Stimulated activated CD4-positive, alpha-beta T cell treated with anti-CD3 and anti-CD28 coated beads, Interleukin-1b, Interleukin-23, amount 100 ng/mL, for 48 hours (primary cell): ENCODE measurements at regions not wholly inside any gene's neighbourhood (a gene's known extent, or its start where the extent isn't known, plus 50 kb on each side); places are given as distances from the start of the nearest gene placed in this dataset.
A peak's percentile ranks its signal among the peaks of the same experiment; 100 is the strongest.
"Not testable (repeated sequence)": the region's sequence is repeated elsewhere in the genome, so short reads cannot be mapped to it uniquely, and the experiment has no call there.

Experiments used
- DNase-seq: peaks from one replicate; pipeline ENCODE4 v3.0.0-alpha.2; 2020

DNA sequence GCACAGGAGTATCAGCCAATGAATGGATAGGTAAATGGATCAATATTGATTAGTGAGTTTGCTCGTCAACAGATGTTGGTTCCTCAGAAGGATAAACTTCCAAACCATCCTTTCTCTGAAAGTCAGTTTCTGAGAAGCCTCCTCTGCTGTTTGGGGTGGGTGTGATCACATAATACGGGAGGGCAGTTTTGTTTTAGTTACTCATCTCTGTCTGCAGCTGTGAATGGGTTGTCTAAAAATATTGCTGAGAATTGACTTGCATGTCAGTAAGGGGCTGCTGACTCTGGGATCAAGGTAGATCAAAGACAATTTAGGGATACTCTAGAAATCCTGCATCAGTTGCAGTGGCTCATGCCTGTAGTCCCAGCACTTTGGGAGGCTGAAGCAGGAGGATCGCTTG, 390.8 kb upstream of the AMELY start:
- DNase-seq, result no peak

- DNase-seq, result no peak
These were observed 388.4 kb upstream of the AMELY start for GRCh38 chrY:7299960-7300359.

DNA sequence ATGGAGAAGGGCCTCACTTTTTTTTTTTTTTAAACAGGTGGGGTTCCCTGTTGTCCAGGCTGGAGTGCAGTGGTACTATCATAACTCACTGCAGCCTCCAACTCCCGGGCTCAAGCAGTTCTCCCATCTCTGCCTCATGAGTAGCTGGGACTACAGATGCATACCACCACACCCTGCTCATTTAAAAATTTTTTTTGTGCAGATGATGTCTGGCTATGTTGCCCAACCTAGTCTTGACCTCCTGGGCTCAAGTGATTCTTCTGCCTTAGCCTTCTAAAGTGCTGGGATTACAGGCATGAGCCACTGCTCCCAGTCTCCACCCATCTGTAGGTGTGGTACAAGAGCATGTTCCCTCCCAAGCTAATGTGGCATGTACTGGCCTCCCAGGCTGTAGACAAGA, 380.6 kb upstream of the AMELY start:
- no peak for DNase-seq

DNA sequence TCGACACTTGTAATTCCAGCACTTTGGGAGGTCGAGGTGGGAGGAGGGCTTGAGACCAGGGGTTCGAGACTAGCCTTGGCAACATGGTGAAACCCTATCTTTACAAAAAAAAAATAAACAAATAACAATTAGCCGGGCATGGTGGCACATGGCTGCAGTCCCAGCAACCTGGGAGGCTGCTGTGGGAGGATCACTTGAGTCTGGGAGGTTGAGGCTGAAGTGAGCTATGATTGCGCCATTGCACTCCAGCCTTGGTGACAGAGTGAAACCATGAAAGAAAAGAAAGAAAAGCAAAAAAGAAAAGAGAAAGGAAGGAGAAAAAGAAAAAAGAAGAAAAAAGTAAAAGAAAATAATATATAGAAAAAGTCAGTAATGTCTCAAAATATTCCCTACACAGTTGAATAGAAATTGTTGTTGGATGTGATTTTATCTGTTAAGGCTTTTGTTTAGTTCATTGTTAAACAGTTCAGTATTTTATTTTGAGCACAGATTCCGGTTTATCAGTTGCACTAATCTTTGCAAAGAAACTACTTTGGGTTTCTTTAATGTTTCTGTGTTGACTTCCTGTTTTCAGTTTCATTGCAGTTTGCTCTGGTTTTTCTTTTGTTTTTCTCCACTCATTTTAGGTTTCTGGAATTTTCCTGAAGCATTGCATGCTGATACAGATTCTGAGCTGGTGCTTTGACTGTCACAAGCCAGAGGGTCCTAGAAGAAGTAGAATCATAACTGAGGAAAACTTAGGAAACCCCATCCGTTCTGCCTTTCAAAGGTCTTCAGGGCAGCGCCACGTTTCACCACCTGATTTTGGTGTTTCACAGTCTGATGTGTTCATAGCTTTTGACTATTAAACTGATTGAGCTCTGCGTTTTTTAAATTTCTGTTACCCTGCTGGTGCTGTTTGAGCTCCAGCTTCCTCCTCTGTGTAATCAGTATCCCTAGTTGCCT, 378.6 kb upstream of the AMELY start:
- DNase-seq, result no peak

DNA sequence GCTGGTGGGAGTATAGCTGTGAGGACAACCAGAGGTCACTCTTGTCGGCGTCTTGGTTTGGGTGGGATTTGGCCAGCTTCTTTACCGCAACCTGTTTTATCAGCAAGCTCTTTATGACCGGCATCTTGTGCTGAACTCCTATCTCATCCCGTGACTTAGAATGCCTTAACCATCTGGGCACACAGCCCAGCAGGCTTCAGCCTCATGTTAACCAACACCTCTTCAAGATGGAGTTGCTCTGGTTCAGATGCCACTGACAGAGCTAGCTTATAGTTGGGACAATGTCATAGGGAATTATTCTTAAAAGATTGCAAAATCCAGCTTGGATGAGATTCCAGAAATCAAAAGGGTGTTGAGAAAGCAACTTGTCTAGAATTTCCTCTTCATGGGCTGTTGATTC, 377.1 kb upstream of the AMELY start:
- DNase-seq, result no peak

- DNase-seq, result not testable (repeated sequence)
These were observed 376.4 kb upstream of the AMELY start for GRCh38 chrY:7287963-7288362.

DNA sequence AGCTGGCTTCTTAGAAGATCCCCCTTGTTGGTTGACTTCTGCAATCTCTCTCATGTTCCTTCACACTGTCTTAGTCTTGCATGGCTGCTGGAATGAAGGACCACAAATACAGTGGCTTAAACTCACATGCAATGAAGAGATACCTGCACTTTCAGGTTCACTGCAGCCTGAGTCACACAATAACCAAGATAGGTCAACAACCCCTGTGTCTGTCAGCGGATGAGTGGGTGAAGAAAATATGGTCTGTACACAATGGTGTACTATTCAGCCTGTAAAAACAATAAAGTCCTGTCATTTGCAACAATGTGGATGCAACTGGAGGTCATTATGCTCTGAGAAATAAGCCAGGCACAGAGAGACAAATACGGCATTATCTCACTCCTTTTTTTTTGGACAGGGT, 373.8 kb upstream of the AMELY start:
- no peak for DNase-seq

GRCh38 chrY:7283001-7283400, 371.4 kb upstream of the AMELY start:
- DNase-seq, result no peak

DNA sequence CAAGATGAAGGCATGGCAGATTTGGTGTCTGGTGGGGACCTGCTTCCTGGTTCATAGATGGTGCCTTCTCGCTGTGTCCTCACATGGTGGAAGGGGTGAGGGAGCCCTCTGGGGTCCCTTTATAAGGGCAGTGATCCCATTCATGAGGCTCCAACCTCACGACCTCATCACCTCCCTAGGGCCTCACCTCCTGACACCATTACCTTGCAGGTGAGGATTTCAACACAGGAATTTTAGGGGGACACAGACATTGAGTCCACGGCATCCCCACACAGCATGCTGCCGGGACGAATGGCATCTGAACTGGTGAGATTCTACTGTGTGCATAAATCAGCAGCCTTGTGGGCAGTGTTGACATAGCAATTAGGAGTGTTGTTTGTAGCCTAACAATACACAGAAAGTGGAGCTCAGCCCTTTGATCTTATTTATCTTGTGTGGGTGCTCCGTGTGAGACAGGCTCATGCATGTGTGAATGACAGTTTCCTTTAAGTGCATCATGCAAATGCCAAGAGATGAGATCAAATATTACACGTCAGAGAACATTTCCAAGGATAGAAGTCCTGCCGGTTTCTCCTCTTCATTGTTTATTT, 368.7 kb upstream of the AMELY start:
- DNase-seq, result not testable (repeated sequence)

DNA sequence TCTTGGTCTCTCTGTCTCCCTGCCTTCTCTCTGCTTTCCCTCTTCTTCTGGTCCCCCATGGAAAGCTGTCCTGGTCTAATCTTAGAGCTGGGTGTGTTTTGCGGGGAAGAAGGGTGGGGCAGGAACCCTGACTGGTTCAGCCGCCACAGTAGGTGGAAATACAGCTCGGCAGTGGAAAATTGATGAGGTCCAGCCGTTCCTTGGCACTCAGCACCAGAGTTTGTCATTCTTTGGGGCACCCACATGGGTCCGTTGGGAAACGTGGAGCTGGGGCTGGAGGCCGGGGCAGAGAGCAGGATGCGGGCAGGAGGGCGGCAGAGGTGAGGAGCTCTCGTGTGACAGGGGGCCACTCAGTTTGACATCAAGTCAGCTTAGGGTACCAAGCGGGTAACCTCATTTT, 364.2 kb upstream of the AMELY start:
- no peak for DNase-seq

- no peak for DNase-seq
These were observed 363.5 kb upstream of the AMELY start for GRCh38 chrY:7275014-7275413.

DNA sequence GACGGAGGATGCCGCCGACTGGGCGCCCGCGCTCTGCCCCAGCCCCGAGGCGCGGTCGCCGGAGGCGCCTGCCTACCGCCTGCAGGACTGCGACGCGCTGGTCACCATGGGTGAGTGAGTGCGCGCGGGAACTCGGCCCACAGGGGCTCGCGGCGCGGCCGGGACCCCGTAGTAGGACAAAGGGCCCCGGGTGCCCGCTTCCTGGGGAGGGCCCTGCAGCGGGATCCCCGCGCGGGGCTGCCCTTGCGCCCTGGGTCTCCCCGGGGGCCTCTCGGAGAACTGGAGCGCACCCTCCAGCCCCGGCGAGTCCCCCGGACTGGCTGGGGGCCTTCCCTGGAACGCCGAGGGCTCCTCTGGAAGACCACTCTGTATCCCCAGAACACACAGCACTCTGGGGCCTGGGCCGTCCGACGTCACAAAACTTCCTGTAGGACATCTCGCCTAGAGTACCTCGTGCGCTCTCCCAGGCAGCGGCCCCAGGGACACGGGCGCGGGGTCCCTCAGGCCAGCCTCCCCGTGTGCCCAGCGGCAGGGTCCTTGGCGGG, 362.9 kb upstream of the AMELY start:
- no peak for DNase-seq

- DNase-seq, result peak; percentile 88
These were observed 362.1 kb upstream of the AMELY start for GRCh38 chrY:7273587-7274203.

DNA sequence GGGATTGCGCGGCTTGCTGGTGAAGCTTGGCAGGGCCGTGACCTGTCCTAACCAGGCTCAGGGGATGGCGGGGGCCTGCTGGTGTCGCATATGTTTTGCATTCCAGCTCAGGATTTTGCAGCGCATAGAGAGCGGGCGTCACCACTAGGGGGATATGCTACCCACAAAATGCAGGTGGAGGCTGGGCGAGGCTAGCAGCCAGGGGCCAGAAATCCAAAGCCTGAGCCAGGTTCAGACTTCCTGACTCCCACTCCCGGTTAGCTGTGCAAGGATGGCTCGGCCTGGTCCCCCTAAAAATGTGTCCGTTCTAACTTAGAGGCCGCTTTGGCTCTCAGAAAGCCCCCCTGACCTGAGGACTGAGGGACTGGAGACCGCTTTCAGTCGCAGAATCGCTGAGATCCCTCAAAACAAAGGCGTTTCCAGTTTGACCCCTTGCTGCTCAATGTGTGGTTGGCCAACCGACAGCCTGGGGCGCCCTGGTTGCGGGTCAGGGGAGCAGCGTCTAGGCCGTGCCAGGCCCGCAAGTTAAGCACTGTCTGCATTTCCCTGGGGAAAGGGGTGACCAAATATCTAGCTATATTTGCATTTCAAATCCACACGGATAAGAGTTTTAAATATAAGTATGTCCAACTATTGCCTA, 361.1 kb upstream of the AMELY start:
- peak; percentile 61 for DNase-seq

- DNase-seq, result no peak
These were observed 352.2 kb upstream of the AMELY start for GRCh38 chrY:7263773-7264172.

- DNase-seq, result no peak
These were observed 351.0 kb upstream of the AMELY start for GRCh38 chrY:7262531-7262930.

GRCh38 chrY:7261254-7261653, 349.7 kb upstream of the AMELY start:
- DNase-seq, result no peak

- DNase-seq, result peak; percentile 2
These were observed 328.5 kb upstream of the AMELY start for GRCh38 chrY:7240101-7240500.

GRCh38 chrY:7211971-7212370, 300.4 kb upstream of the AMELY start:
- DNase-seq, result no peak

- no peak for DNase-seq
These were observed 292.9 kb upstream of the AMELY start for GRCh38 chrY:7204456-7204855.

DNA sequence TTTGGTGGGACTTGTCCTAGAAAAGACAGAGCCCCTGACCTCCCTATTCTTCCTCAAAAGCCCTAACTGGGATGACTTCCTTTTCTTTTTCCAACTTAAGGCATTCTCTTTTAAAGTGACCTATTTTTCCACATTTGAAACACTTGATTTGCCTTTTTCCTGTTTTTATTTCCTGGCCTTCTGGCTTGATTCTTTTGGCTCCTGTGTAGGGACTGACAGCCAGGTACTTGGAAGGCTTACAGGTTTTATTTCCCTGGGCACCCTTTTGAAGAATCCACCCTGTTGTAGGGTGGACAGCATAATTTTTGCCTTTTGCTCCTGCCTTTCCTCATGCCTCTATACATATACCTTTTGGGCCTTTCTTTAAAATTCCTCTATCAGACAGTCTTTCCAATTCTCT, 271.0 kb upstream of the AMELY start:
- DNase-seq, result no peak

- DNase-seq, result no peak
These were observed 266.1 kb upstream of the AMELY start for GRCh38 chrY:7177631-7178030.

DNA sequence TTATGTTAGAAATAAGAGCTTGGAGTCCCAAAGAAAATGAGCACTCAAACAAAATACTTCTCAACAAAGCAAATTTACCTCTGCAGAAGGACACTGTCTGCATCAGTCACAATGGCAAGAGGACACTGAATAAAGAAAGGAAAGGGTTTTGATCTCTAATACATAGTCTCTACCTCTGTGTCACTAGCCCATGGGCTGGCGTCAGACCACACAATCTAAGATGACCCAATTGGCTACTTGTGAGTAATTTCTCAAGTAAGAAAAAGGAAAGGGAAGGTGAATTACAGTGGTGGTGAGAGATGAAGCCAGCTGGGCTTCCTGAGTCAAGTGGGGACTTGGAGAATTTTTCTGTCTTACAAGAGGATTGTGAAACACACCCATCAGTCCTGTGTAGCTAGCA, 257.9 kb upstream of the AMELY start:
- DNase-seq, result no peak
